Heart left ventricle (tissue), 16 donors: ENCODE measurements at regions not wholly inside any gene's neighbourhood (a gene's known extent, or its start where the extent isn't known, plus 50 kb on each side); places are given as distances from the start of the nearest gene placed in this dataset.

Source experiments
- ATAC-seq, 4 donors: fragments of 200-7000 bp; cut with Tn5 transposase; one replicate each; pipeline ENCODE4 v1.9.1; 2020 to 2022; ENCODE audit warnings: moderate library complexity in 4 of 4, mild to moderate bottlenecking in 3 of 4, moderate number of reproducible peaks in 1 of 4
- DNase-seq, 5 donors: peaks; one replicate each; pipeline ENCODE4 v3.0.0-alpha.2; 2020
- H3K27ac ChIP-seq, 12 donors: fragments of 200-600 bp; sonication (generic) in 4 of 12; one replicate each; pipeline versions ENCODE4 v1.5.0 to v1.8.0; 2016 to 2022; ENCODE audit warnings: mild to moderate bottlenecking in 2 of 12
- H3K27me3 ChIP-seq, 9 donors: fragments of 200-600 bp; sonication (generic) in 2 of 9; one replicate each; pipeline versions ENCODE4 v1.5.1 to v1.8.0; 2016 to 2022; ENCODE audit warnings: mild to moderate bottlenecking in 3 of 9
- H3K36me3 ChIP-seq, 9 donors: fragments of 200-600 bp; sonication (generic) in 2 of 9; one replicate each; pipeline versions ENCODE4 v1.5.0 to v1.8.0; 2018 to 2022; ENCODE audit warnings: mild to moderate bottlenecking in 2 of 9
- H3K4me1 ChIP-seq, 12 donors: fragments of 200-600 bp; sonication (generic) in 4 of 12; one replicate each; pipeline versions ENCODE4 v1.5.0 to v1.8.0; 2016 to 2022; ENCODE audit warnings: mild to moderate bottlenecking in 3 of 12
- H3K4me3 ChIP-seq, 12 donors: fragments of 200-600 bp; sonication (generic) in 4 of 12; one replicate each; pipeline versions ENCODE4 v1.5.0 to v1.8.0; 2017 to 2022; ENCODE audit warnings: mild to moderate bottlenecking in 9 of 12, moderate library complexity in 4 of 12
- H3K9me3 ChIP-seq, 12 donors: fragments of 200-600 bp; sonication (generic) in 4 of 12; one replicate each; pipeline versions ENCODE4 v1.5.0 to v1.8.0; 2016 to 2022; ENCODE audit warnings: mild to moderate bottlenecking in 1 of 12
- CTCF ChIP-seq, 12 donors: fragments of 200-600 bp; sonication (generic) in 4 of 12; IDR thresholded peaks; one replicate each; pipeline versions ENCODE4 v1.5.0 to v1.8.0; 2018 to 2022; ENCODE audit warnings: antibody characterized with exemption in 12 of 12, mild to moderate bottlenecking in 5 of 12
- POLR2A ChIP-seq, 2 donors: fragments of 450-650 bp; IDR thresholded peaks; one replicate each; pipeline ENCODE4 v1.6.1; 2017; ENCODE audit warnings: antibody characterized with exemption in 2 of 2, mild to moderate bottlenecking in 2 of 2, moderate library complexity in 2 of 2
- WGBS, 4 donors: extraction: QIAGEN DNeasy Blood & Tissue Kit in 2 of 4; methylation state at CpG; one replicate each; pipeline versions ENCODE4 v1.1.5 to v1.1.7; 2013 to 2018; 5-methylcytosine and 5-hydroxymethylcytosine counted together
- intact Hi-C, 10 donors: fragments of 100-400 bp; cut with DNase I; formaldehyde crosslinking; loops; one replicate each; pipeline versions ENCODE4 v1.11.1 to v1.14.2; 2022
- donor health status: ischemic (EF 13 %, LVEDD 7.1; RV severe dilation, severe dysfunction).
- donor health status: healthy with polysubstance abuse.
- donor health status: DM: no; HTN: yes; CAD: no.
- donor health status: DM: no; HTN: no; CAD: no.
- donor health status: ischemic (EF 25% LVEDD 6.9; RV normal size, moderate dysfunction).
- donor health status: ischemic (EF 25% LVEDD 5.7; RV mildly dilated, moderate dysfunction).
- donor health status: healthy.
- donor health status: DM: yes; HTN: yes; CAD: no.
- donor health status: ischemic (EF 35%, LVEDD 5.7; RV mildly dilated, moderate dysfunction).
- donor health status: nonischemic (EF 11% LVEDD 7.7; RV severe dilation, severe dysfunction).
- donor health status: DM: yes; HTN: yes; CAD: no.
- donor health status: PGD.
- donor health status: ischemic (EF 29% LVEDD 5.4; RV normal size, mild dysfunction).
- donor health status: nonischemic (EF 23%, LVEDD 6.1; RV moderate dilation, normal function).

- intact Hi-C loops: no loop called here
- Histone ChIP-seq H3K4me1 (peaks cover 0 to 6% (median 0%) of the 10 kb centered on the region in 12 donors), H3K9me3 (peaks cover 0 to 3% (median 0%) of the 10 kb centered on the region in 12 donors), H3K27me3 (no peaks in the 10 kb centered on the region), H3K27ac (peak overlapping the region in 1 of 12 donors; percentile 17), H3K36me3 (no peaks in the 10 kb centered on the region), H3K4me3 (no peak overlapping the region)
- DNase-seq (no peak), ATAC-seq (peak in 1 of 4 donors; percentile 46)
- TF ChIP-seq POLR2A (IDR thresholded peaks at IDR 0.05): no peak
- no peak for TF ChIP-seq CTCF (IDR thresholded peaks at IDR 0.05)
- WGBS, 4 donors: 73 to 84% (median 78%) methylated on average over 4 of the region's 4 CpGs
Measured at GRCh38 chr18:61972389-61973264, 79.8 kb upstream of the RNF152 start.

- intact Hi-C loops: no loop called here
- H3K27ac ChIP-seq: no peak overlapping the region
- TF ChIP-seq POLR2A (IDR thresholded peaks at IDR 0.05) (no peak), CTCF (IDR thresholded peaks at IDR 0.05) (no peak)
- no peak overlapping the region for H3K4me3 ChIP-seq
- no peaks in the 10 kb centered on the region for H3K9me3 ChIP-seq
- H3K36me3 ChIP-seq: no peaks in the 10 kb centered on the region
- DNase-seq: no peak
- ATAC-seq: no peak
- 77 to 92% (median 81%) methylated on average over 9 of the region's 9 CpGs for whole genome bisulfite sequencing, 4 donors
- H3K4me1 ChIP-seq: peaks cover 0 to 20% (median 0%) of the 10 kb centered on the region in 12 donors
- H3K27me3 ChIP-seq: no peaks in the 10 kb centered on the region
Measured at GRCh38 chr18:61967252-61967891, 74.6 kb upstream of the RNF152 start.

- TF ChIP-seq CTCF (IDR thresholded peaks at IDR 0.05): no peak
- TF ChIP-seq POLR2A (IDR thresholded peaks at IDR 0.05): no peak
- no peaks in the 10 kb centered on the region for H3K9me3 ChIP-seq
- H3K27ac ChIP-seq: no peak overlapping the region
- H3K4me1 ChIP-seq: peaks cover 0 to 20% (median 0%) of the 10 kb centered on the region in 12 donors
- no peaks in the 10 kb centered on the region for H3K36me3 ChIP-seq
- intact Hi-C loops: no loop called here
- ATAC-seq: no peak
- 82 to 85% (median 84%) methylated on average over 6 of the region's 6 CpGs for whole genome bisulfite sequencing, 4 donors
- DNase-seq: no peak
- no peak overlapping the region for H3K4me3 ChIP-seq
- no peaks in the 10 kb centered on the region for H3K27me3 ChIP-seq
Measured at GRCh38 chr18:61965311-61965710, 72.5 kb upstream of the RNF152 start.

- DNase-seq (no peak), ATAC-seq (no peak)
- peaks cover 0 to 25% (median 0%) of the 10 kb centered on the region in 12 donors for H3K4me1 ChIP-seq
- no peaks in the 10 kb centered on the region for H3K27me3 ChIP-seq
- H3K4me3 ChIP-seq: no peak overlapping the region
- TF ChIP-seq POLR2A (IDR thresholded peaks at IDR 0.05): no peak
- TF ChIP-seq CTCF (IDR thresholded peaks at IDR 0.05): no peak
- intact Hi-C loops: no loop called here
- H3K27ac ChIP-seq: peak overlapping the region in 2 of 12 donors; percentile 59
- H3K36me3 ChIP-seq: no peaks in the 10 kb centered on the region
- no peaks in the 10 kb centered on the region for H3K9me3 ChIP-seq
Measured at GRCh38 chr18:61964616-61965015, 71.8 kb upstream of the RNF152 start.
